ENCODE measurements at regions not wholly inside any gene's neighbourhood (a gene's known extent, or its start where the extent isn't known, plus 50 kb on each side); places are given as distances from the start of the nearest gene placed in this dataset.
"Not testable (repeated sequence)": the region's sequence is repeated elsewhere in the genome, so short reads cannot be mapped to it uniquely, and the experiment has no call there.

GRCh38 chr2:49702740-49703139, 548.4 kb upstream of the FSHR start:
- Histone ChIP-seq H3K36me3 (no peaks in the 10 kb centered on the region), H3K27ac (no peak overlapping the region), H3K4me3 (no peak overlapping the region), H3K27me3 (no peaks in the 10 kb centered on the region), H3K9me3 (no peaks in the 10 kb centered on the region), H3K4me1 (no peaks in the 10 kb centered on the region)
- DNase-seq (ENCODE audit: low spot score in 2 of 2) = no peak
- WGBS = 92% methylated on average over 3 of the region's 3 CpGs
- no peak for TF ChIP-seq POLR2AphosphoS5 (IDR thresholded peaks at IDR 0.05)
- no peak for TF ChIP-seq CTCF (IDR thresholded peaks at IDR 0.05)
- no peak for TF ChIP-seq POLR2A (IDR thresholded peaks at IDR 0.05)
- no peak for TF ChIP-seq EP300 (IDR thresholded peaks at IDR 0.05)

- H3K9me3 ChIP-seq = no peaks in the 10 kb centered on the region
- no peak overlapping the region for H3K4me3 ChIP-seq
- H3K36me3 ChIP-seq = no peaks in the 10 kb centered on the region
- no peak overlapping the region for H3K27ac ChIP-seq
- TF ChIP-seq EP300 (IDR thresholded peaks at IDR 0.05) = no peak
- no peak for TF ChIP-seq POLR2A (IDR thresholded peaks at IDR 0.05)
- no peak for TF ChIP-seq CTCF (IDR thresholded peaks at IDR 0.05)
- no peak for TF ChIP-seq POLR2AphosphoS5 (IDR thresholded peaks at IDR 0.05)
- H3K27me3 ChIP-seq = no peaks in the 10 kb centered on the region
- H3K4me1 ChIP-seq = no peaks in the 10 kb centered on the region
- no peak for DNase-seq (ENCODE audit: low spot score in 2 of 2)
Measured at GRCh38 chr2:49693961-49694360, 539.6 kb upstream of the FSHR start.

DNA sequence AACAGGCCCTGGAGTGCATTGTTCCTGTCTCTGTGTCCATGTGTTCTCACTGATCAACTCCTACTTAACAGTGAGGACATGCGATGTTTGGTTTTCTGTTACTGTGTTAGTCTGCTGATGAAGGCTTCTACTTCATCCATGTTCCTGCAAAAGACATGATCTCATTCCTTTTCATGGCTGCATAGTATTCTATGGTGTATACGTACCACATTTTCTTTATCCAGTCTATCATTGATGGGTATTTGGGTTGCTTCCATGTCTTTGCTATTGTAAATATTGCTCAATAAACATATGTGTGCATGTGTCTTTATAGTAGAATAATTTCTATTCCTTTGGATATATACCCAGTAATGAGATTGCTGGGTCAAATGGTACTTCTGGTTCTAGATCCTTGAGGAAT, 537.7 kb upstream of the FSHR start:
- H3K27me3 ChIP-seq; H3K9me3 ChIP-seq; H3K4me3 ChIP-seq; DNase-seq (ENCODE audit: low spot score in 2 of 2); H3K27ac ChIP-seq; H3K36me3 ChIP-seq; H3K4me1 ChIP-seq: not testable (repeated sequence)
- 99% methylated on average over 2 of the region's 2 CpGs for WGBS

GRCh38 chr2:49687918-49688317, 533.6 kb upstream of the FSHR start:
- WGBS = 78% methylated on average over 1 of the region's 1 CpG
- H3K4me1 ChIP-seq = no peaks in the 10 kb centered on the region
- no peak overlapping the region for H3K4me3 ChIP-seq
- no peaks in the 10 kb centered on the region for H3K36me3 ChIP-seq
- DNase-seq (ENCODE audit: low spot score in 2 of 2) = no peak
- TF ChIP-seq POLR2A (IDR thresholded peaks at IDR 0.05) (no peak), POLR2AphosphoS5 (IDR thresholded peaks at IDR 0.05) (no peak), CTCF (IDR thresholded peaks at IDR 0.05) (no peak), EP300 (IDR thresholded peaks at IDR 0.05) (no peak)
- H3K27ac ChIP-seq = no peak overlapping the region
- H3K27me3 ChIP-seq = no peaks in the 10 kb centered on the region
- H3K9me3 ChIP-seq = no peaks in the 10 kb centered on the region

DNA sequence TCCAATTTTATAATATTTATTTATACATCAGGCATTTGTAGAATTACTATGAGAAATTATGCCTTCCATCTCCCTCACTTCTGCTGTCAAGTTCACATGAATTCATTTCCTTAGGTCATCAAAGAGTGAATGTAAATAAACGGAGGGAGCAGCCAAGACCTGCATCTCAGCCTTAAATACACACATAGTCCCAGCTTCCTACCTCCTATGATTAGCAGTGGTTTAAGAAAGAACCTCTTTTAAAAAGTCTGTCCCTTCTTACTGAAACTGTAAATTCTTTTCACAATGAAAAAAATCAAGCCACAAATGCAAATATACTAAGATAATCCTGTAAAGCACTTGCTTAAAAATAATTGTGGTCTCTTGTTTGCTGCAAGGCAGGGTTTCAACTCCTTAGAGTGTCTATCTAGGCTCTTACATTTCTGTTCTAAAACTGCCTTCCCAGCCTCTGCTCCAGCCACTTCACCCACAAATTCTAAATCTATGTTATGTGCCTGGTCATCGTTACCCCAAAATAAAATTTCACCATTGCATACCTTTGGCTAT, 532.7 kb upstream of the FSHR start:
- Histone ChIP-seq H3K27ac (no peak overlapping the region), H3K27me3 (no peaks in the 10 kb centered on the region), H3K4me3 (no peak overlapping the region), H3K4me1 (no peaks in the 10 kb centered on the region), H3K9me3 (no peaks in the 10 kb centered on the region), H3K36me3 (no peaks in the 10 kb centered on the region)
- TF ChIP-seq CTCF (IDR thresholded peaks at IDR 0.05) (no peak), EP300 (IDR thresholded peaks at IDR 0.05) (no peak), POLR2A (IDR thresholded peaks at IDR 0.05) (no peak), POLR2AphosphoS5 (IDR thresholded peaks at IDR 0.05) (no peak)
- WGBS = 54% methylated on average over 2 of the region's 2 CpGs
- no peak for DNase-seq (ENCODE audit: low spot score in 2 of 2)

DNA sequence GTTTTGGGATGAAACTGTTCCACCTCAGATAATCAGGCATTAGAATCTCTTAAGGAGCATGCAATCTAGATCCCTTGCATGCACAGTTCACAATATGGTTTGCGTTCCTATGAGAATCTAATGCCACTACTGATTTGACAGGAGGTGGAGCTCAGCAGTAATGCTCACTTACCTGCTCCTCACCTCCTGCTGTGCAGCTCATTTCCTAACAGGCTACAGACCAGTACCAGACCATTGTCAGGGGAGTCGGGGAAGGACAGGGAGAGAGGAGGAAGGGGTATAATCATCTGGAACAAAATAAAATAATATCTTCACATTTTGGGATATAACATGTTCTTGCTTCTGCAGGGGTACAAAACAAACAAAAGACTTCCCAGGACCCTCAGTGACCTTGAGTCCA, 532.0 kb upstream of the FSHR start:
- WGBS = 83% methylated on average over 2 of the region's 2 CpGs
- no peak overlapping the region for H3K4me3 ChIP-seq
- H3K9me3 ChIP-seq = no peaks in the 10 kb centered on the region
- TF ChIP-seq EP300 (IDR thresholded peaks at IDR 0.05) = no peak
- TF ChIP-seq CTCF (IDR thresholded peaks at IDR 0.05) = no peak
- TF ChIP-seq POLR2A (IDR thresholded peaks at IDR 0.05) = no peak
- TF ChIP-seq POLR2AphosphoS5 (IDR thresholded peaks at IDR 0.05) = no peak
- DNase-seq (ENCODE audit: low spot score in 2 of 2) = no peak
- no peaks in the 10 kb centered on the region for H3K4me1 ChIP-seq
- no peaks in the 10 kb centered on the region for H3K36me3 ChIP-seq
- no peaks in the 10 kb centered on the region for H3K27me3 ChIP-seq
- H3K27ac ChIP-seq = no peak overlapping the region
